Adipocyte (in vitro differentiated cells): ENCODE measurements at regions not wholly inside any gene's neighbourhood (a gene's known extent, or its start where the extent isn't known, plus 50 kb on each side); places are given as distances from the start of the nearest gene placed in this dataset.

Source experiments
- DNase-seq: peaks from one replicate; pipeline ENCODE4 v3.0.0-alpha.2; 2015; ENCODE audit warnings: low read depth
- H3K27me3 ChIP-seq: replicated peaks from 2 replicates; pipeline ENCODE4 v1.7.0; 2013; ENCODE audit warnings: mild to moderate bottlenecking, low read length, moderate library complexity; ENCODE audit not compliant: control insufficient read depth, insufficient read depth
- H3K36me3 ChIP-seq: 2 replicates; pipeline ENCODE4 v1.7.0; 2013; ENCODE audit warnings: low read length, mild to moderate bottlenecking, moderate library complexity; ENCODE audit not compliant: control insufficient read depth, insufficient read depth, severe bottlenecking
- H3K4me1 ChIP-seq: 2 replicates; pipeline ENCODE4 v1.7.0; 2013; ENCODE audit warnings: mild to moderate bottlenecking, low read length, moderate library complexity; ENCODE audit not compliant: control insufficient read depth, insufficient read depth
- H3K4me3 ChIP-seq: 2 replicates; pipeline ENCODE4 v1.7.0; 2013; ENCODE audit warnings: mild to moderate bottlenecking, low read length, moderate library complexity
- H3K9ac ChIP-seq: 2 replicates; pipeline ENCODE4 v1.7.0; 2013; ENCODE audit warnings: mild to moderate bottlenecking, low read length, moderate library complexity
- H3K9me3 ChIP-seq: 2 replicates; pipeline ENCODE4 v1.7.0; 2013; ENCODE audit warnings: mild to moderate bottlenecking, low read length, moderate library complexity; ENCODE audit not compliant: control insufficient read depth

DNA sequence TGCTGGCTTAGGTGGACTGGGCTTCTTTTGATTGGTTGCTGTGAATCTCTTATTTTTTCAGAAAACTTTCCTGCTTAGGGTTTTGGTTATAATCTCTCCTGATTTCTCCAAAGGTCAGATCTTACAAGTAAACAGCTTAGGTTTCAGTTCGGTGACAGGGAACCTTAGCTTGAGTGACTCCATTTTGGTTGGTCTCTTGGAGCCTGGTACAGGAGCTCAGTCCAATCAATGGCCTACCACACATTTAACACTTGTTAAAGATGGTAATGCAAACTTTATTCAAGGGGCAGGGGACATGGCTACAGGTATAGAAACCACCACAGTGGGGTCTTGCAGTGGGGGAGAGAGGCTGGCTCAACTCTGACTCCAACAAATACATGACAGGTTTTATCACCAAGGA is 180.9 kb upstream of the THBS1 start:
- Histone ChIP-seq H3K4me3 (no peak overlapping the region), H3K27me3 (no peaks in the 10 kb centered on the region), H3K36me3 (no peaks in the 10 kb centered on the region), H3K9ac (no peak overlapping the region), H3K4me1 (peaks cover 16% of the 10 kb centered on the region), H3K9me3 (no peaks in the 10 kb centered on the region)
- DNase-seq, result no peak

DNA sequence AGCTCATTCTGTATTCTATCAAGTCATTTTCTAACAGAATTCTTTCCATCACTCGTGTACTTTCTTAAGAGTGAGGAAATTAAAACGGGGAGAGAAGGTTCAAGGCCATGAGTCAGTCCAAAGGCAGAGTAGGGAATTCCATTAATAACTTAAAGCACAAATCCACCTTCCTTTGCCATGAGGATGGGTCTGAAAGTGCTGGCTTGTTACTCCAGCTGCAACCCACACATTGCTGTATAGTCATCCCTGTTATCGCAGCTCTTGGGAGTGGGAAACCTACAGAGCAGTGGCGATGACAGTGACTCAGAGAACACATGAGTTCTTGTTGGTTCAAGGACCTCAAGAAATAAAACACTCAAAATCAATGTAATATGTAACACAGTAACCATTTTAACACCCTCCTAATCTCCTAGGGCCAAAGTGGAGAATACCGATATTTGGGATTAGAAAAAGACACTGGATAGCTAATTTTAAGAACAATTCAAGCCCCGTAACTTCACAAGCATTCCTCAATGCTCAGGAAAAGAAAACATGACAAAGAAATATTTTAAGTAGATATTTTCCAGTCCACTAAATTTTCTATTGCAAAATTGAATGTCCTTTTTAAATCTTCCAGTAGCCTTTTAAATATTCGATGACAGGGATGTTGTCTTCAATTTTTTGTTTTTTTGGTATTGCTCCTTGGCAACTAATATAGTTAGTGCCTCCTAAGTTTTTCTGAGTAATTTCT is 179.9 kb upstream of the THBS1 start:
- Histone ChIP-seq H3K36me3 (no peaks in the 10 kb centered on the region), H3K9ac (no peak overlapping the region), H3K4me3 (no peak overlapping the region), H3K27me3 (no peaks in the 10 kb centered on the region), H3K4me1 (peaks cover 20% of the 10 kb centered on the region), H3K9me3 (no peaks in the 10 kb centered on the region)
- DNase-seq, result no peak

DNA sequence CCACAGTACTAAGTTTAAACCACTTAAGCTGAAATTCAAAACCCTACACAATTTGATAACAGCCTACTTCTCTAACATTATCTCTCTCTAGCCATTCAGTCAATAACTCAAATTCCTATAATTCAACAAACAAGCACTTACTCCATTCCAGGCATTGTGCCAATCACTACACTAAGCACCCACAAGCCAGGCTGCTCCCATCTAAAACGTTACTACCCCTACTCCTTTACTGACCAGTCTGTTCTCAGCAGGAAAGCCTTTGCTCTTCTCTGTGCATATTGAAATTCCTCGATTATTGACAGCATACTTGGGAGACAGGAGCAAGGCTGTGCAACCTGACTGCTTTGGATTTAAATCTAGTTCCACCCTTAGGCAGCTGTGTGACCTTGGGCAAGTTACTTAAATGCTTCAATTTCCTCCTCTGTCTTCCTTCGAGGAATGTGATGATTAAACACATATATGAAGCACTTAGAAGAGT is 177.2 kb upstream of the THBS1 start:
- Histone ChIP-seq H3K9ac (no peak overlapping the region), H3K27me3 (no peaks in the 10 kb centered on the region), H3K9me3 (no peaks in the 10 kb centered on the region), H3K36me3 (no peaks in the 10 kb centered on the region), H3K4me3 (no peak overlapping the region), H3K4me1 (peaks cover 25% of the 10 kb centered on the region)
- DNase-seq, result peak; percentile 69

DNA sequence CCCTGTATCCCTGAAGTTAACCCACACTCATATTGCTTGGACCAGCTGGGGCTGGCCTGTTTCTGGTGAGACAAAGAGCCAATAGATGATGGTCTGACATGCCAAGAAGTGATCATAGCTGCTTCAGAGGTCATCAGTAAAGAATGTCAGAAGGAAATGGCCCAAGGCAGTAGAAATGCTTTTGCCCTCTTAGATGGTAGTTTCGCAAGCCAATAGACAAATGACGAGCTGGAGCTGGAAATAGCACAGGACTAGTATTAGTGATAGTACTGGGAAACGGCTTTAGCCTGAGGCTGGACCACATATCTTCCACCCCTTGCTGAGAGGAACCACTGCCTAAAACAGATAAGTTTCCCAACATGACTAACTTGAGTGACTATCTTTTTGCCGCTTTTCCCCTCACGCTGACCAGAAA is 176.1 kb upstream of the THBS1 start:
- DNase-seq, result peak; percentile 95
- Histone ChIP-seq H3K4me3 (no peak overlapping the region), H3K36me3 (no peaks in the 10 kb centered on the region), H3K9ac (peak overlapping the region; percentile 61), H3K9me3 (no peaks in the 10 kb centered on the region), H3K27me3 (no peaks in the 10 kb centered on the region), H3K4me1 (peaks cover 25% of the 10 kb centered on the region)

DNA sequence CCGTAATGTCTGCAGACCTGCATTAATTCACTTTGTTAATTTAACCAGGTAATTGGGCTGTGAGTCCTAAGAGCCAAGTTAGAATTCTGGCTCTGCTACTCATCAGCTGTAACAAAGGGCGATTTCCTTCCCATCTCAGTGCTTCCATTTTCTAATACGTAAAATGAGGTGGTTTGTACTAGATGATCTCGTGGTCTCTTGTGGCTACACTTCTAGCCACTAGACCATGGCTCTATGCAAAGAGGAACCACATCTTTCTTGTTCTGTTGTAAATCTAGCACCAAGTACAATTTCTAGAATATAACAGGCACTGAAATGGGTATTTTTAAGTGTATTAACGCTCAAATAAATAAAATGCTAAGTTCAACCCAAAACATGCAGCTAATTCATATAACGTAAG is 174.4 kb upstream of the THBS1 start:
- H3K36me3 ChIP-seq, result no peaks in the 10 kb centered on the region
- peaks cover 25% of the 10 kb centered on the region for H3K4me1 ChIP-seq
- no peaks in the 10 kb centered on the region for H3K9me3 ChIP-seq
- DNase-seq, result no peak
- H3K4me3 ChIP-seq, result no peak overlapping the region
- H3K9ac ChIP-seq, result no peak overlapping the region
- H3K27me3 ChIP-seq, result no peaks in the 10 kb centered on the region

DNA sequence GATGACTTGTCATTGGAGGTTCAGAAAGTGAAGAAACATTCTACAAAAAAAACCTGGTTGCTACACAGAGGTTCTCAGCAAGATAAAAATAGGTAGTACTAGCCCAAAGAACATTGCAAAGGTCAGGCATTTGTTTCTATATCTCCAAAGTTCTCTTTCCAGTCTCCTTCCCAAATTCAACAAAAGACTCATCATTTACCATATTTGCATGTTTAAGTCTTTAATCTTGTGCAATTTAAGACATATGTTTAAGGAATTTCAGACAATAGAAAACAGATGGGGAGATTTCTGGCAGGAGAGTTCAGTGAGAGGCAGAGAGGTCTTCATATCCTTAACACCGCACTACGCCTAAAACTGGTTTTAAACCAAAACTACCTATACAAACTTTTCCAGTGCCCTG is 173.8 kb upstream of the THBS1 start:
- Histone ChIP-seq H3K27me3 (no peaks in the 10 kb centered on the region), H3K9ac (no peak overlapping the region), H3K9me3 (no peaks in the 10 kb centered on the region), H3K4me3 (no peak overlapping the region), H3K36me3 (no peaks in the 10 kb centered on the region), H3K4me1 (peaks cover 25% of the 10 kb centered on the region)
- DNase-seq, result peak; percentile 87

DNA sequence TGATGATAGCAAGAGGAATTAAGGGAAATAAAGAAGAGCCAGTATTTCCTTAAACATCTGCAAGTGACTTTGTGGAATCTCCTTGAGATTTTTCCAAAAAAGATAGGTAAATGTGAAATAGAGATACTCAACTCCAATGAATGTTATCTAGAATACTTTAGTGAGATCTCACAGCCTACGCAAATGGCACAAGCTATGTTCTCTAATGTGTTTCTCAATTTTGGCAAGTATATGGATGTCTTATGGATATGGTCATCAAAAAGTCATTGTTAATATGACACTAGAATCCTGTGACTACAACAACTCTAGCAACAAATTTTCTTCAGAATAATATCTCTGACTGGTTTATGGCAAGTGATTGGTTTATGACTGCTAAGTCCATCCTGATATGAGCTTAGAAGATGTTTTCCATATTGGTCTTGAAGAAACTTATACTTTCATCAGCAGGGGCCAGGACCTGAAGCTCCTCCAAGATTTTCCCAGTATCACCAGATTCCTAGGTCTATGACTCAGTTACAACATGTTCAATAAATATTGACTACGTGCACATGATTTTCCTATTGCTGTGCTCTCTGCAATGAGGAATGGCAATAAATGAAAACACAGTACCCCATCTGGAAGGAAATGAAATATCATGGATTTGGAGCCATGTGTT is 170.9 kb upstream of the THBS1 start:
- DNase-seq, result no peak
- H3K4me3 ChIP-seq, result no peak overlapping the region
- no peaks in the 10 kb centered on the region for H3K27me3 ChIP-seq
- no peak overlapping the region for H3K9ac ChIP-seq
- no peaks in the 10 kb centered on the region for H3K36me3 ChIP-seq
- no peaks in the 10 kb centered on the region for H3K9me3 ChIP-seq
- peaks cover 15% of the 10 kb centered on the region for H3K4me1 ChIP-seq

DNA sequence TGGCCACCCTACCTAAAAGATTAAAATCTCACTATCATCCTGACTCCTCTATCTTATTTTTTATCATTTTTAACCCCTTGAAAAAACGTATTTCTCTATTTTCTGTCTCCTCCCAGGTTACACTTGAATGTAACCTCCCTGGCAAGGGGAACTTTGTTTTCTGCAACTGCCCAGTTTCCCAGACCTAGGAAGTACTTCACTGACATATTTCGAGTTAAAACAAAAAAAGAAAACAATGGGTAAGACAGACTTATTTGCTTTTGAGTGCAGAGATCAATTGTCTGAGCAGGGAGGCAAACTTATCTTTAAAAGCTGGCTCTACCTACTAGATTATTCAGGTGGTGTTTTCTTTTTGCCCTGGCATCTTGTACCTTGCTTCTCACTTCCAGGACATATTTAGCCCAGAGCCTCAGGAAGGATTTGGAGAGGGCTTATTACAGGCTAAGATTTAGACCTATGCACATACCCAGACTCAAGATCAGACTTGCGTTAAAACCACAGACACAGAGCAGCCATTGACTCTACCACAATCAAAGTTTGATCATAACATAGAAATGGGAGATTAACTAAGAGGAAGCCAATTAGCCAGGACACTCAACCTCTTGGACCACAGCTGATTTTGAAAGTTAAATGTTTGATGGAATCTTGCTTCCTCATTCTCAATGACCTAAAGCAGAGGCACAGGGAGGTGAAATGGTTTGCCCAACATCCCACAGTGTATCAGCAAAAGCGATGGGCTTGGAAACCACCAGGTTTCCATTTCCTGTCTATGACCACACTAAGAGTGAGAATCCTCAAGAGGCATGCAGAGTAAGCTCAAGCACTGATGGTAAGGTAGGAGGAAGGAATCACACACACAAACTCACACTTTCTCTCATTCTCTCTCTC is 169.5 kb upstream of the THBS1 start:
- H3K27me3 ChIP-seq, result no peaks in the 10 kb centered on the region
- no peak overlapping the region for H3K4me3 ChIP-seq
- no peak overlapping the region for H3K9ac ChIP-seq
- H3K36me3 ChIP-seq, result no peaks in the 10 kb centered on the region
- DNase-seq, result no peak
- H3K9me3 ChIP-seq, result peaks cover 4% of the 10 kb centered on the region
- peaks cover 11% of the 10 kb centered on the region for H3K4me1 ChIP-seq

DNA sequence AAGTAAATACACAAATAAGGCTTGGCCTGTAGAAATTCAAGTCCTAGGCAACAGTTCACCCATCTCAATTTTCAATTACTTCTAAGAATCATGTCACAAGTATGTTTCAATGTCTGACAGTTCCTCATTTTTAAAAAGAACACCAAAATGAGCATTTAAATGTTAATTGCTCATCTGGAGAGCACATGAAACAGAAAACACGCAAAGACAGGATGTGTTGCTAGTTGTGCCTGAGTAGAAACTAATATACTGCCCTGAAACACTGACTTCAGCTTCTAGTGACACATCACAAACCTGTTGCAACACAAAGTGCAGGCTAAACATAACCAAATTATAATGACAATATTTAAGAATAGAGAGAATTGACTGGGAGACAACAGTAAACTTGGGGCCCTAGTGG is 167.3 kb upstream of the THBS1 start:
- peaks cover 9% of the 10 kb centered on the region for H3K9me3 ChIP-seq
- H3K4me3 ChIP-seq, result no peak overlapping the region
- H3K27me3 ChIP-seq, result no peaks in the 10 kb centered on the region
- DNase-seq, result peak; percentile 60
- no peaks in the 10 kb centered on the region for H3K36me3 ChIP-seq
- no peak overlapping the region for H3K9ac ChIP-seq
- H3K4me1 ChIP-seq, result peaks cover 6% of the 10 kb centered on the region

DNA sequence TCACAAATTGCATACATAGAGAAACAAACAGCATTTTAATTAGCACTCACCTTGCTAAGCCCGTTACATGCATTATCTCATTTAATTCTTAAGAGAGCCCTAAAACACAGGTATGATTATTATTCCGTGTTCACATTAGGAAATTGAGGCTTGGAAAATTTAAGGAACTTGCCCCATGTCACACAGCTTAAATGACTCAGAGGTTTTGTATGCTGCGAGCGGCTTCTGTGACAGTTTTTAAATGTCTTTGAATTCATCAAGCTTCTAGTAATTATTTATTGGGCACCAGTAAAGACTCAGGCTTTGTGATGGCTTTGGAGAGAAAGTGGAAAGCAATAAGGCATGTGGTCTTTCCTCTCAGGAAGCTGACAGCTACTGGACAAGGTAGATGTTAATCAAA is 166.7 kb upstream of the THBS1 start:
- Histone ChIP-seq H3K4me3 (no peak overlapping the region), H3K9ac (no peak overlapping the region)
- DNase-seq, result no peak

DNA sequence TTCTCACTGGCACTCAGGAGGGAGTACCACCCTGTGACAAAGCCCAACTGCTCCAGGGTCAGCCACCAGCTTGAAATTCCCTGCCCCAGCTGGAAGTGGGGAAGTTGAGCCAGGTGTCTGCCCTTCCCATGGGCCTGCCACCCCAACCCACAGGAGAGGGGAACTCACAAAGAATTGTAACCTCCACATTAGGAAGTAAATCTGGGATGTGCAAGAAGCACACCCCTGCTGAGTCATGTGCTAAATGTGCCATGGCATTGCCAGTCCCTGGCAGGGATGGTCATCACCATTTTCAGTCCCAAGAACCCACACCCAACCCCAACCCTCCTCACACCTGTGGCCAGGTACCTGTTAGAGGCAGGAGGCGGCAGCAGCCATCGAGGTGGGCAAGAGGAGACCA is 165.2 kb upstream of the THBS1 start:
- no peaks in the 10 kb centered on the region for H3K27me3 ChIP-seq

More for the DNA sequence above, 166.7 kb upstream of the THBS1 start:
- peaks cover 9% of the 10 kb centered on the region for H3K9me3 ChIP-seq
- H3K36me3 ChIP-seq, result no peaks in the 10 kb centered on the region
- H3K27me3 ChIP-seq, result no peaks in the 10 kb centered on the region
- H3K4me1 ChIP-seq, result peaks cover 6% of the 10 kb centered on the region

More for the DNA sequence above, 165.2 kb upstream of the THBS1 start:
- Histone ChIP-seq H3K4me3 (no peak overlapping the region), H3K9ac (no peak overlapping the region), H3K4me1 (peaks cover 6% of the 10 kb centered on the region), H3K9me3 (peaks cover 9% of the 10 kb centered on the region), H3K36me3 (no peaks in the 10 kb centered on the region)
- DNase-seq, result no peak
